Esophagus muscularis mucosa (tissue), 4 donors: ENCODE measurements at regions not wholly inside any gene's neighbourhood (a gene's known extent, or its start where the extent isn't known, plus 50 kb on each side); places are given as distances from the start of the nearest gene placed in this dataset.

Experiments used
- EP300 ChIP-seq: sonication (generic); formaldehyde crosslinking; IDR thresholded peaks from one replicate; pipeline ENCODE4 v1.6.1; 2017; ENCODE audit warnings: antibody characterized with exemption
- POLR2A ChIP-seq: fragments of 450-650 bp; IDR thresholded peaks from one replicate; pipeline ENCODE4 v1.6.1; 2017; ENCODE audit warnings: antibody characterized with exemption, moderate library complexity, mild to moderate bottlenecking, low read depth
- POLR2AphosphoS5 ChIP-seq, 2 donors: sonication (generic); formaldehyde crosslinking; IDR thresholded peaks; one replicate each; pipeline ENCODE4 v1.6.1; 2017; ENCODE audit warnings: antibody characterized with exemption in 2 of 2
- TF ChIP-seq, protein P1 (sequence below), 3 experiments: fragments of 200-600 bp in 2 of 3; fragments of 450-650 bp in 1 of 3; sonication (generic) in 2 of 3; IDR thresholded peaks; one replicate each; pipeline ENCODE4 v1.5.1; 2017 to 2019; ENCODE audit warnings: antibody characterized with exemption in 3 of 3, mild to moderate bottlenecking in 2 of 3, moderate library complexity in 1 of 3

- TF ChIP-seq, protein P1, sequence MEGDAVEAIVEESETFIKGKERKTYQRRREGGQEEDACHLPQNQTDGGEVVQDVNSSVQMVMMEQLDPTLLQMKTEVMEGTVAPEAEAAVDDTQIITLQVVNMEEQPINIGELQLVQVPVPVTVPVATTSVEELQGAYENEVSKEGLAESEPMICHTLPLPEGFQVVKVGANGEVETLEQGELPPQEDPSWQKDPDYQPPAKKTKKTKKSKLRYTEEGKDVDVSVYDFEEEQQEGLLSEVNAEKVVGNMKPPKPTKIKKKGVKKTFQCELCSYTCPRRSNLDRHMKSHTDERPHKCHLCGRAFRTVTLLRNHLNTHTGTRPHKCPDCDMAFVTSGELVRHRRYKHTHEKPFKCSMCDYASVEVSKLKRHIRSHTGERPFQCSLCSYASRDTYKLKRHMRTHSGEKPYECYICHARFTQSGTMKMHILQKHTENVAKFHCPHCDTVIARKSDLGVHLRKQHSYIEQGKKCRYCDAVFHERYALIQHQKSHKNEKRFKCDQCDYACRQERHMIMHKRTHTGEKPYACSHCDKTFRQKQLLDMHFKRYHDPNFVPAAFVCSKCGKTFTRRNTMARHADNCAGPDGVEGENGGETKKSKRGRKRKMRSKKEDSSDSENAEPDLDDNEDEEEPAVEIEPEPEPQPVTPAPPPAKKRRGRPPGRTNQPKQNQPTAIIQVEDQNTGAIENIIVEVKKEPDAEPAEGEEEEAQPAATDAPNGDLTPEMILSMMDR (IDR thresholded peaks at IDR 0.05), result no peak
- TF ChIP-seq POLR2A, result no peak
- TF ChIP-seq EP300, result no peak
- no peak for TF ChIP-seq POLR2AphosphoS5 (IDR thresholded peaks at IDR 0.05)
These were observed 135.0 kb downstream of the NFKBIZ start for GRCh38 chr3:101984356-101984755.
